NCI-H1436 treated with DMSO at 0.1 percent for 48 hours (cell line): ENCODE measurements at regions not wholly inside any gene's neighbourhood (a gene's known extent, or its start where the extent isn't known, plus 50 kb on each side); places are given as distances from the start of the nearest gene placed in this dataset.

Experiments
- DNase-seq: peaks from one replicate; lab custom pipeline; 2025; lab: John Stamatoyannopoulos, UW

GRCh38 chr2:198214114-198214596, 409.8 kb downstream of the PLCL1 start:
- no peak for DNase-seq

- no peak for DNase-seq
Observed at GRCh38 chr2:198213253-198213652, 408.9 kb downstream of the PLCL1 start.

- no peak for DNase-seq
Observed at GRCh38 chr2:198211706-198212105, 407.3 kb downstream of the PLCL1 start.

GRCh38 chr2:198203336-198204069, 399.1 kb downstream of the PLCL1 start:
- DNase-seq: no peak
